ENCODE measurements at regions not wholly inside any gene's neighbourhood (a gene's known extent, or its start where the extent isn't known, plus 50 kb on each side); places are given as distances from the start of the nearest gene placed in this dataset.

DNA sequence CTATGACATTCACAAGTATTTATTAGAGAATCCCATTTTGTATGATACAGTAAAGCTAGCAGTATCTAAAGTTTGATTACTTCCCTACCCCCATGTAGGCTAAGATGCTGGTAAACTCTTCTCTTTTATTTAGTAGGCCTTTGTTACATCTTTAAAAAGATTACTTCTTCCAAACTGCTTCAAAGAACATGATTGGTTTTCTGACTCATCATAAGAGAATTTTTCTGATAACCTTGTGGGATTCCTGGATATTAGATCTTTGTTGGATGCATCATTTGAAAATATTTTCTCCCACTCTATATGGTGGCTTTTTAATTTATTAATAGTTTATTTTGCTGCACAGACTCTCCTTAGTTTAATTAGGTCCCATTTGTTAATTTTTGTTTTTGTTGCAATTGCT is 898.3 kb upstream of the ADGRB3 start:
- CTCF ChIA-PET = no interaction called here
- POLR2A ChIA-PET = no interaction called here
- DNase-seq (ENCODE audit: low read depth, low spot score) = no peak
- TF ChIP-seq, protein P1, sequence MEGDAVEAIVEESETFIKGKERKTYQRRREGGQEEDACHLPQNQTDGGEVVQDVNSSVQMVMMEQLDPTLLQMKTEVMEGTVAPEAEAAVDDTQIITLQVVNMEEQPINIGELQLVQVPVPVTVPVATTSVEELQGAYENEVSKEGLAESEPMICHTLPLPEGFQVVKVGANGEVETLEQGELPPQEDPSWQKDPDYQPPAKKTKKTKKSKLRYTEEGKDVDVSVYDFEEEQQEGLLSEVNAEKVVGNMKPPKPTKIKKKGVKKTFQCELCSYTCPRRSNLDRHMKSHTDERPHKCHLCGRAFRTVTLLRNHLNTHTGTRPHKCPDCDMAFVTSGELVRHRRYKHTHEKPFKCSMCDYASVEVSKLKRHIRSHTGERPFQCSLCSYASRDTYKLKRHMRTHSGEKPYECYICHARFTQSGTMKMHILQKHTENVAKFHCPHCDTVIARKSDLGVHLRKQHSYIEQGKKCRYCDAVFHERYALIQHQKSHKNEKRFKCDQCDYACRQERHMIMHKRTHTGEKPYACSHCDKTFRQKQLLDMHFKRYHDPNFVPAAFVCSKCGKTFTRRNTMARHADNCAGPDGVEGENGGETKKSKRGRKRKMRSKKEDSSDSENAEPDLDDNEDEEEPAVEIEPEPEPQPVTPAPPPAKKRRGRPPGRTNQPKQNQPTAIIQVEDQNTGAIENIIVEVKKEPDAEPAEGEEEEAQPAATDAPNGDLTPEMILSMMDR (IDR thresholded peaks at IDR 0.05; ENCODE audit: insufficient read depth, low read length, missing control alignments) = no peak
- H3K4me3 ChIP-seq (ENCODE audit: low read depth, low read length) = no peak overlapping the region

GRCh38 chr6:67736161-67736560 is 898.9 kb upstream of the ADGRB3 start:
- TF ChIP-seq, protein P1 (IDR thresholded peaks at IDR 0.05; ENCODE audit: insufficient read depth, low read length, missing control alignments) = no peak
- CTCF ChIA-PET = interaction anchor here (1.1 kb wide), 1 partner anchor 12 kb away, joined by 3 read pairs; no protein-coding TSS in a partner anchor
- no peak overlapping the region for H3K4me3 ChIP-seq (ENCODE audit: low read depth, low read length)
- no peak for DNase-seq (ENCODE audit: low read depth, low spot score)
- POLR2A ChIA-PET = no interaction called here

- POLR2A ChIA-PET = no interaction called here
Observed at GRCh38 chr6:67735623-67736022, 899.5 kb upstream of the ADGRB3 start.

GRCh38 chr6:67722861-67723261 is 912.2 kb upstream of the ADGRB3 start:
- no peak for DNase-seq (ENCODE audit: low read depth, low spot score)
- ChIA-PET POLR2A (no interaction called here), CTCF (no interaction called here)
- no peak overlapping the region for H3K4me3 ChIP-seq (ENCODE audit: low read depth, low read length)
- TF ChIP-seq, protein P1 (IDR thresholded peaks at IDR 0.05; ENCODE audit: insufficient read depth, low read length, missing control alignments) = no peak

More at GRCh38 chr6:67735623-67736022, 899.5 kb upstream of the ADGRB3 start:
- DNase-seq (ENCODE audit: low read depth, low spot score) = no peak
- TF ChIP-seq, protein P1 (IDR thresholded peaks at IDR 0.05; ENCODE audit: insufficient read depth, low read length, missing control alignments) = no peak
- H3K4me3 ChIP-seq (ENCODE audit: low read depth, low read length) = no peak overlapping the region
- CTCF ChIA-PET = interaction anchor here (1.1 kb wide), 1 partner anchor 12 kb away, joined by 3 read pairs; no protein-coding TSS in a partner anchor

- TF ChIP-seq, protein P1 (IDR thresholded peaks at IDR 0.05; ENCODE audit: insufficient read depth, low read length, missing control alignments) = no peak
- POLR2A ChIA-PET = no interaction called here
- DNase-seq (ENCODE audit: low read depth, low spot score) = no peak
- no peak overlapping the region for H3K4me3 ChIP-seq (ENCODE audit: low read depth, low read length)
- CTCF ChIA-PET = no interaction called here
Observed at GRCh38 chr6:67717281-67717680, 917.8 kb upstream of the ADGRB3 start.

DNA sequence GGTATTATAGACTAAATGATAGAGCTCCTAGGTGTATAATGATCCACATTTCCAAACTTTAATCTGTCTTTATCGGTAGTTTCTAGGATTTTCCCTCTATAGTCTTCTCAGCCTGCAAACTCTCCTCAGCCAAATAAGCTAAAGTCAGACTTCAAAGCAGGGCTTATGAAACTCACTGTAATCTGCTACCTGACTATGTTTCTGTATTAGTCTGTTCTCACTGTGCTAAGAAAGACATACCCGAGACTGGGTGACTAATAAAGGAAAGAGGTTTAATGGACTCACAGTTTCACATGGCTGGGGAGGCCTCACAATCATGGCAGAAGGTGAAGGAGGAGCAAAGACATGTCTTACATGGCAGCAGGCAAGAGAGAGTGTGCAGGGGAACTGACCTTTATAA is 928.7 kb upstream of the ADGRB3 start:
- DNase-seq (ENCODE audit: low read depth, low spot score) = no peak
- CTCF ChIA-PET = no interaction called here
- POLR2A ChIA-PET = no interaction called here
- TF ChIP-seq, protein P1 (IDR thresholded peaks at IDR 0.05; ENCODE audit: insufficient read depth, low read length, missing control alignments) = no peak
- H3K4me3 ChIP-seq (ENCODE audit: low read depth, low read length) = no peak overlapping the region

All from AG04449 (cell line).